Adrenal gland (tissue), 9 donors: ENCODE measurements at regions not wholly inside any gene's neighbourhood (a gene's known extent, or its start where the extent isn't known, plus 50 kb on each side); places are given as distances from the start of the nearest gene placed in this dataset.

ENCODE experiments used
- DNase-seq, 7 donors: peaks; one replicate each; pipeline ENCODE4 v3.0.0-alpha.2; 2019 to 2020
- H3K27ac ChIP-seq, 5 donors: fragments of 200-600 bp; sonication (generic) in 4 of 5; 1 replicate in 3 of 5; 2 replicates in 2 of 5; pipeline versions ENCODE4 v1.5.1 to v1.8.0; 2016 to 2020; ENCODE audit warnings: mild to moderate bottlenecking in 1 of 5
- H3K27me3 ChIP-seq: fragments of 200-600 bp; 2 replicates; pipeline ENCODE4 v1.8.0; 2021
- H3K36me3 ChIP-seq, 2 donors: fragments of 200-600 bp; replicated peaks in 1 of 2; 1 replicate in 1 of 2; 2 replicates in 1 of 2; pipeline versions ENCODE4 v1.5.1 to v1.8.0; 2018 to 2022
- H3K4me1 ChIP-seq, 2 donors: fragments of 200-600 bp; replicated peaks in 1 of 2; 1 replicate in 1 of 2; 2 replicates in 1 of 2; pipeline versions ENCODE4 v1.5.1 to v1.8.0; 2018 to 2021
- H3K4me3 ChIP-seq, 4 donors: fragments of 200-600 bp; sonication (generic) in 3 of 4; one replicate each; pipeline ENCODE4 v1.5.1; 2016 to 2018
- H3K9me3 ChIP-seq, 3 donors: fragments of 200-600 bp; sonication (generic) in 1 of 3; replicated peaks in 1 of 3; 1 replicate in 2 of 3; 2 replicates in 1 of 3; pipeline versions ENCODE4 v1.5.1 to v1.8.0; 2016 to 2021
- CTCF ChIP-seq, 6 experiments: fragments of 450-650 bp in 4 of 6; fragments of 200-600 bp in 2 of 6; sonication (generic) in 1 of 6; IDR thresholded peaks; 1 replicate in 5 of 6; 2 replicates in 1 of 6; pipeline versions ENCODE4 v1.5.1 to v1.8.0; 2016 to 2021; ENCODE audit warnings: antibody characterized with exemption in 6 of 6, mild to moderate bottlenecking in 2 of 6, moderate library complexity in 1 of 6
- POLR2A ChIP-seq, 2 donors: fragments of 450-650 bp; IDR thresholded peaks; one replicate each; pipeline ENCODE4 v1.6.1; 2017; ENCODE audit warnings: antibody characterized with exemption in 2 of 2, mild to moderate bottlenecking in 2 of 2, moderate library complexity in 1 of 2
- WGBS, 4 donors: extraction: QIAGEN DNeasy Blood & Tissue Kit in 2 of 4; methylation state at CpG; one replicate each; pipeline versions ENCODE4 v1.1.5 to v1.1.7; 2013 to 2017; 5-methylcytosine and 5-hydroxymethylcytosine counted together
- intact Hi-C, 2 donors: fragments of 100-400 bp; cut with DNase I; formaldehyde crosslinking; loops; one replicate each; pipeline versions ENCODE4 v1.14.1 to v1.15.0; 2022 to 2023
- donor health status: healthy with polysubstance abuse.
- donor health status: Bipolar disorder and iron deficiency.
- donor health status: DM: yes; HTN: yes; CAD: no.
- donor health status: DM: no; HTN: no; CAD: no.
- donor health status: DM: no; HTN: no; CAD: no.

GRCh38 chr7:21106296-21106732, 319.6 kb upstream of the SP8 start:
- Histone ChIP-seq H3K4me1 (no peaks in the 10 kb centered on the region), H3K27ac (no peak overlapping the region), H3K27me3 (no peaks in the 10 kb centered on the region), H3K9me3 (no peaks in the 10 kb centered on the region), H3K36me3 (no peaks in the 10 kb centered on the region), H3K4me3 (no peak overlapping the region)
- WGBS, 4 donors: 68 to 76% (median 72%) methylated on average over 4 of the region's 4 CpGs
- no peak for TF ChIP-seq CTCF (IDR thresholded peaks at IDR 0.05)
- intact Hi-C loops: no loop called here
- DNase-seq: no peak

GRCh38 chr7:21107101-21107500, 320.4 kb upstream of the SP8 start:
- no peak overlapping the region for H3K4me3 ChIP-seq
- WGBS, 4 donors: 81 to 83% (median 82%) methylated on average over 4 of the region's 4 CpGs
- no peak for DNase-seq
- no peaks in the 10 kb centered on the region for H3K36me3 ChIP-seq
- no peaks in the 10 kb centered on the region for H3K27me3 ChIP-seq
- TF ChIP-seq POLR2A (IDR thresholded peaks at IDR 0.05): no peak
- H3K9me3 ChIP-seq: no peaks in the 10 kb centered on the region
- no peak overlapping the region for H3K27ac ChIP-seq
- intact Hi-C loops: no loop called here
- no peaks in the 10 kb centered on the region for H3K4me1 ChIP-seq

GRCh38 chr7:21108182-21108581, 319.7 kb upstream of the SP4 start:
- DNase-seq: no peak
- H3K9me3 ChIP-seq: no peaks in the 10 kb centered on the region
- no peaks in the 10 kb centered on the region for H3K27me3 ChIP-seq
- H3K27ac ChIP-seq: no peak overlapping the region
- TF ChIP-seq CTCF (IDR thresholded peaks at IDR 0.05): no peak
- TF ChIP-seq POLR2A (IDR thresholded peaks at IDR 0.05): no peak
- WGBS, 4 donors: 57 to 69% (median 61%) methylated on average over 4 of the region's 4 CpGs
- intact Hi-C loops: no loop called here
- no peak overlapping the region for H3K4me3 ChIP-seq
- no peaks in the 10 kb centered on the region for H3K36me3 ChIP-seq
- H3K4me1 ChIP-seq: no peaks in the 10 kb centered on the region

- H3K27me3 ChIP-seq: no peaks in the 10 kb centered on the region
- H3K36me3 ChIP-seq: no peaks in the 10 kb centered on the region
- no peak for TF ChIP-seq POLR2A (IDR thresholded peaks at IDR 0.05)
- no peak for TF ChIP-seq CTCF (IDR thresholded peaks at IDR 0.05)
- WGBS, 4 donors: 66 to 85% (median 75%) methylated on average over 5 of the region's 5 CpGs
- no peak overlapping the region for H3K27ac ChIP-seq
- no peak for DNase-seq
- no peaks in the 10 kb centered on the region for H3K4me1 ChIP-seq
- intact Hi-C loops: no loop called here
- no peaks in the 10 kb centered on the region for H3K9me3 ChIP-seq
- H3K4me3 ChIP-seq: no peak overlapping the region
These were observed 314.1 kb upstream of the SP4 start for GRCh38 chr7:21113609-21114415.

GRCh38 chr7:21123586-21123985, 304.3 kb upstream of the SP4 start:
- H3K4me3 ChIP-seq: no peak overlapping the region
- no peak overlapping the region for H3K27ac ChIP-seq
- TF ChIP-seq CTCF (IDR thresholded peaks at IDR 0.05): no peak
- H3K4me1 ChIP-seq: no peaks in the 10 kb centered on the region
- no peaks in the 10 kb centered on the region for H3K27me3 ChIP-seq
- no peak for DNase-seq
- no peaks in the 10 kb centered on the region for H3K9me3 ChIP-seq
- WGBS, 4 donors: 46 to 59% (median 49%) methylated on average over 1 of the region's 1 CpG
- H3K36me3 ChIP-seq: no peaks in the 10 kb centered on the region
- intact Hi-C loops: no loop called here
